ENCODE measurements at regions not wholly inside any gene's neighbourhood (a gene's known extent, or its start where the extent isn't known, plus 50 kb on each side); places are given as distances from the start of the nearest gene placed in this dataset.

DNA sequence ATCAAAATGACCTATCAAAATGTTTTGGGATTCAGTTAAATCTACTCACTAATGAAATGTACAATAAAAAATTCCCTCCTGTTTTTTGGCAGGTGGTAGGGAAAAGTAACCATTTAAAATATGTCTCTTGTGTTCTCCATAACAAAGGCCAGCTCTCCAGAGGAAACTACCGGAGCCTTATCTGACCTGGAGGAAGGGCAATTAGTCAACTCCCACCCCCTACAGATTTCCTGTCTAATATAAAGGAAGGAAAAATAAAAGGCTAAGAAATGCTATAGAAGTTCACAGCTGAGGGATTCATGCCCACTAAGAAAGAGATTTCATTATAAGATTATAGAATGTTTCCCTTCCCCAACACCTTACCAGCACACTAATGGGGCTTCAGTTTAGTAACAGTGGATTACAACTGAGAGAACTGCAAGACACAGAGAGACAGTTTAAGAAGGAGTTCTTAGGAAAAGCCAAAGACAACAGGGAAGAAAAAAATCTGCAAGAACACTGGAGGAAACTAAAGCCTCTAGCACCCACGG is 376.5 kb upstream of the KCNMB2 start:
- peaks cover 0 to 4% (median 0%) of the 10 kb centered on the region in 4 experiments; a peak in 1 of 7 replicates for H3K4me1 ChIP-seq (replicated peaks in 1 of 4; ENCODE audit: control insufficient read depth in 3 of 4, insufficient read depth in 4 of 4, low read length in 3 of 4)
- H3K23ac ChIP-seq (ENCODE audit: insufficient read length), result no peak overlapping the region
- CTCF ChIA-PET (ENCODE audit: partially characterized antibody), result interaction anchor here (1.2 kb wide), 1 partner anchor 226 kb away, joined by 3 read pairs; no protein-coding TSS in a partner anchor
- no peak overlapping the region for H3K27ac ChIP-seq (ENCODE audit: low read depth, low read length)
- 52% methylated on average over 2 of the region's 2 CpGs; no CpG with 5 or more reads in 1 of the 2 experiments for WGBS, 2 experiments (ENCODE audit: extremely low coverage in 1 of 2, insufficient coverage in 1 of 2, insufficient read length in 1 of 2, insufficient replicate concordance in 2 of 2, low coverage in 1 of 2, low lambda C conversion rate in 2 of 2, missing lambda C conversion rate in 1 of 2)
- no peak overlapping the region for H3K14ac ChIP-seq (ENCODE audit: insufficient read length)
- H4K20me1 ChIP-seq (replicated peaks in 1 of 2; ENCODE audit: control insufficient read depth in 1 of 2, insufficient read depth in 2 of 2, low read length in 2 of 2), result no peaks in the 10 kb centered on the region
- H2AK5ac ChIP-seq (ENCODE audit: low read depth, low read length), result no peak overlapping the region
- no peaks in the 10 kb centered on the region for H3K27me3 ChIP-seq (replicated peaks in 1 of 4; ENCODE audit: control insufficient read depth in 3 of 4, extremely low read depth in 1 of 4, insufficient read depth in 3 of 4, low read length in 3 of 4)
- H4K5ac ChIP-seq (ENCODE audit: insufficient read length, low read depth, low read length), result no peak overlapping the region
- H3K4me2 ChIP-seq (ENCODE audit: insufficient read depth in 1 of 2, low read depth in 2 of 2, low read length in 2 of 2), result peak overlapping the region; percentile 29 to 43
- DNase-seq (ENCODE audit: low read depth in 1 of 2, low spot score in 2 of 2), result peak in 1 of 2 experiments; percentile 5
- H2BK5ac ChIP-seq (ENCODE audit: low read depth, low read length), result peak overlapping the region; percentile 85; the same call in 1 of the 2 replicates
- no peaks in the 10 kb centered on the region for H3K79me1 ChIP-seq (ENCODE audit: low read depth, low read length)
- no peak for FAIRE-seq
- H2BK120ac ChIP-seq (replicated peaks; ENCODE audit: low read depth, low read length), result no peak overlapping the region
- no peak overlapping the region for H3K18ac ChIP-seq (ENCODE audit: extremely low read depth, low read length)
- no peaks in the 10 kb centered on the region for H3K36me3 ChIP-seq (ENCODE audit: control insufficient read depth in 2 of 4, insufficient read depth in 4 of 4, low read length in 3 of 4)
- H3K4ac ChIP-seq (replicated peaks; ENCODE audit: insufficient read length, low read depth, low read length), result no peak overlapping the region
- H3K9ac ChIP-seq (replicated peaks in 1 of 4; ENCODE audit: extremely low read depth in 1 of 4, low read depth in 3 of 4, low read length in 3 of 4), result no peak overlapping the region
- H3K23me2 ChIP-seq (ENCODE audit: low read depth, low read length), result no peaks in the 10 kb centered on the region
- H4K8ac ChIP-seq (ENCODE audit: extremely low read depth, insufficient read depth, low read length), result no peak overlapping the region
- no peak overlapping the region for H2BK15ac ChIP-seq (ENCODE audit: low read length)
- POLR2A ChIA-PET (ENCODE audit: partially characterized antibody), result no interaction called here
- no peak overlapping the region for H2BK12ac ChIP-seq (ENCODE audit: low read depth, low read length)
- no peak overlapping the region; the same call in 1 of the 2 replicates for H2BK20ac ChIP-seq (ENCODE audit: low read length)
- no peaks in the 10 kb centered on the region for H3K9me3 ChIP-seq (ENCODE audit: insufficient read depth in 2 of 2, low read depth in 1 of 2, low read length in 1 of 2)
- no peak overlapping the region for H2AFZ ChIP-seq (ENCODE audit: low read length)
- H3K4me3 ChIP-seq (ENCODE audit: extremely low read depth in 1 of 4, insufficient read depth in 2 of 4, low read depth in 3 of 4, low read length in 4 of 4), result no peak overlapping the region; a peak in 1 of 8 replicates
- H3K79me2 ChIP-seq (ENCODE audit: control insufficient read depth in 1 of 2, insufficient read depth in 2 of 2, low read length in 2 of 2), result no peaks in the 10 kb centered on the region
- H3K56ac ChIP-seq (replicated peaks; ENCODE audit: insufficient read length, low read depth, low read length), result peak overlapping the region; percentile 42
- H4K91ac ChIP-seq (replicated peaks; ENCODE audit: insufficient read length, low read length), result no peak overlapping the region
- TF ChIP-seq POU5F1 (IDR thresholded peaks at IDR 0.05; ENCODE audit: low read depth, low read length), result 0 out of 2 replicates have a peak, but pooled peaks have one; percentile 32
